A549 (cell line): ENCODE measurements at regions not wholly inside any gene's neighbourhood (a gene's known extent, or its start where the extent isn't known, plus 50 kb on each side); places are given as distances from the start of the nearest gene placed in this dataset.

Experiments
- ATAC-seq, 2 experiments: fragments of 200-7000 bp in 1 of 2; fragments of >200 bp in 1 of 2; cut with Nextera tagmentation in 1 of 2; cut with Tn5 transposase in 1 of 2; 3 replicates each; pipeline versions ENCODE4 v1.8.0 to v1.9.1; 2018 to 2020; ENCODE audit warnings: mild to moderate bottlenecking in 1 of 2, moderate library complexity in 1 of 2
- CTCF ChIA-PET: fragments of 300-600 bp; sonication (Branson Sonifier 250); formaldehyde crosslinking; extraction: SDS; loops from one replicate; lab custom pipeline; 2021; ENCODE audit warnings: antibody characterized with exemption, inconsistent platforms; lab: Yijun Ruan, JAX
- POLR2A ChIA-PET: fragments of 350-600 bp; formaldehyde crosslinking; extraction: SDS; loops from one replicate; lab custom pipeline; 2021; ENCODE audit warnings: antibody characterized with exemption, inconsistent platforms; lab: Yijun Ruan, JAX
- DNase-seq, 2 experiments: peaks; one replicate each; pipeline versions ENCODE4 v3.0.0 to v3.0.0-alpha.2; 2011 to 2016; ENCODE audit warnings: low read depth in 1 of 2, low spot score in 1 of 2
- FAIRE-seq: peaks from 2 replicates; lab custom pipeline; 2011; peaks lifted over from hg19 to GRCh38; lab: Jason Lieb, UNC
- H3K27ac ChIP-seq, 2 experiments: fragments of >200 bp; sonication (Bioruptor Twin); formaldehyde crosslinking; 3 replicates each; pipeline ENCODE4 v1.5.1; 2016 to 2017
- H3K4me1 ChIP-seq: fragments of >200 bp; sonication (Bioruptor Twin); formaldehyde crosslinking; 3 replicates; pipeline ENCODE4 v1.6.1; 2016
- H3K4me2 ChIP-seq: fragments of >200 bp; sonication (Bioruptor Twin); formaldehyde crosslinking; 3 replicates; pipeline ENCODE4 v1.6.1; 2016
- H3K4me3 ChIP-seq: fragments of >200 bp; sonication (Bioruptor Twin); formaldehyde crosslinking; 3 replicates; pipeline ENCODE4 v1.5.1; 2016
- H3K9me3 ChIP-seq: fragments of >200 bp; sonication (Bioruptor Twin); formaldehyde crosslinking; 3 replicates; pipeline ENCODE4 v1.6.1; 2016
- BCL3 ChIP-seq: fragments of >200 bp; sonication (Bioruptor Twin); formaldehyde crosslinking; IDR thresholded peaks from 3 replicates; pipeline ENCODE4 v1.6.1; 2016
- BHLHE40 ChIP-seq: IDR thresholded peaks from 2 replicates; pipeline ENCODE4 v1.6.1; 2012; ENCODE audit warnings: low read depth, low read length, inconsistent platforms
- CBX8 ChIP-seq: fragments of 200-600 bp; sonication (generic); IDR thresholded peaks from 2 replicates; pipeline ENCODE4 v1.6.1; 2016
- CHD4 ChIP-seq: fragments of 200-600 bp; sonication (generic); IDR thresholded peaks from 2 replicates; pipeline ENCODE4 v1.6.1; 2016; ENCODE audit warnings: antibody characterized with exemption, mild to moderate bottlenecking, borderline replicate concordance
- EHF ChIP-seq: fragments of 250-450 bp; sonication (Bioruptor Pico); IDR thresholded peaks from 2 replicates; pipeline ENCODE4 v1.5.0; 2020; ENCODE audit warnings: mild to moderate bottlenecking
- EP300 ChIP-seq, 2 experiments: fragments of >200 bp; sonication (Bioruptor Twin); formaldehyde crosslinking; IDR thresholded peaks; 2 replicates in 1 of 2; 3 replicates in 1 of 2; pipeline ENCODE4 v1.6.1; 2016 to 2017
- ESRRA ChIP-seq: fragments of 150-350 bp; IDR thresholded peaks from 2 replicates; pipeline ENCODE4 v1.6.1; 2014; ENCODE audit warnings: mild to moderate bottlenecking, low read length, borderline replicate concordance
- FOSB ChIP-seq: fragments of 250-450 bp; sonication (Bioruptor Pico); IDR thresholded peaks from 2 replicates; pipeline ENCODE4 v1.5.0; 2020; ENCODE audit warnings: mild to moderate bottlenecking, moderate library complexity
- FOSL2 ChIP-seq, 2 experiments: fragments of 450-650 bp in 1 of 2; fragments of >200 bp in 1 of 2; sonication (Bioruptor Twin) in 1 of 2; formaldehyde crosslinking; IDR thresholded peaks; 2 replicates each; pipeline versions ENCODE4 v1.5.0 to v1.6.1; 2016 to 2020; ENCODE audit warnings: mild to moderate bottlenecking in 1 of 2, moderate library complexity in 1 of 2
- GATA3 ChIP-seq: IDR thresholded peaks from 2 replicates; pipeline ENCODE4 v1.6.1; 2012; ENCODE audit warnings: borderline replicate concordance
- HES2 ChIP-seq: fragments of >200 bp; sonication (Bioruptor Twin); formaldehyde crosslinking; IDR thresholded peaks from 2 replicates; pipeline ENCODE4 v1.6.1; 2016
- JUN ChIP-seq, 2 experiments: fragments of >200 bp; sonication (Bioruptor Twin); formaldehyde crosslinking; IDR thresholded peaks; 2 replicates in 1 of 2; 3 replicates in 1 of 2; pipeline ENCODE4 v1.6.1; 2016 to 2017
- KDM1A ChIP-seq: fragments of 200-600 bp; sonication (generic); IDR thresholded peaks from 2 replicates; pipeline ENCODE4 v1.6.1; 2016; ENCODE audit warnings: low read depth, mild to moderate bottlenecking
- KDM5A ChIP-seq: fragments of 200-600 bp; sonication (generic); IDR thresholded peaks from 2 replicates; pipeline ENCODE4 v1.6.1; 2016; ENCODE audit warnings: antibody characterized with exemption, mild to moderate bottlenecking
- MAFK ChIP-seq: fragments of 450-650 bp; IDR thresholded peaks from 2 replicates; pipeline ENCODE4 v1.6.1; 2014; ENCODE audit not compliant: partially characterized antibody
- MAX ChIP-seq: IDR thresholded peaks from 2 replicates; pipeline ENCODE4 v1.6.1; 2012
- MAZ ChIP-seq: fragments of 150-350 bp; IDR thresholded peaks from 2 replicates; pipeline ENCODE4 v1.6.1; 2014; ENCODE audit warnings: antibody characterized with exemption, low read depth, low read length, borderline replicate concordance
- NFE2L2 ChIP-seq: fragments of 150-350 bp; conservative IDR thresholded peaks from 2 replicates; pipeline ENCODE4 v1.6.1; 2014; ENCODE audit warnings: low read length
- POLR2A ChIP-seq: IDR thresholded peaks from 2 replicates; pipeline ENCODE4 v1.6.1; 2012; ENCODE audit warnings: mild to moderate bottlenecking, low read length
- RARB ChIP-seq: fragments of 250-450 bp; sonication (Bioruptor Pico); IDR thresholded peaks from 2 replicates; pipeline ENCODE4 v1.8.0; 2021; ENCODE audit warnings: mild to moderate bottlenecking, moderate library complexity
- RFX5 ChIP-seq: fragments of 450-650 bp; IDR thresholded peaks from 2 replicates; pipeline ENCODE4 v1.7.1; 2014; ENCODE audit warnings: antibody characterized with exemption, mild to moderate bottlenecking, moderate library complexity
- RNF2 ChIP-seq: fragments of 200-600 bp; sonication (generic); IDR thresholded peaks from 2 replicates; pipeline ENCODE4 v1.6.1; 2016; ENCODE audit warnings: low read depth, mild to moderate bottlenecking, antibody characterized with exemption, moderate library complexity, borderline replicate concordance
- ZFP36 ChIP-seq: fragments of 450-650 bp; IDR thresholded peaks from 2 replicates; pipeline ENCODE4 v1.6.1; 2014; ENCODE audit warnings: borderline replicate concordance; ENCODE audit not compliant: partially characterized antibody
- ZNF302 ChIP-seq: fragments of 250-450 bp; sonication (Bioruptor Pico); IDR thresholded peaks from 2 replicates; pipeline ENCODE4 v1.9.0; 2021; ENCODE audit warnings: inconsistent platforms, mild to moderate bottlenecking, moderate library complexity
- ZSCAN20 ChIP-seq: fragments of 250-450 bp; sonication (Bioruptor Pico); IDR thresholded peaks from 2 replicates; pipeline ENCODE4 v1.8.0; 2022; ENCODE audit warnings: mild to moderate bottlenecking, moderate library complexity
- WGBS: methylation state at CpG from one replicate; pipeline ENCODE4 v1.1.6; 2017; ENCODE audit errors: missing lambda C conversion rate; 5-methylcytosine and 5-hydroxymethylcytosine counted together

- H3K4me1 ChIP-seq: no peaks in the 10 kb centered on the region
- H3K4me3 ChIP-seq: no peak overlapping the region
- no peak for ATAC-seq
- TF ChIP-seq KDM5A: no peak
- TF ChIP-seq, all 56 proteins: peak for 0
- H3K27ac ChIP-seq: no peak overlapping the region
- DNase-seq: no peak
- POLR2A ChIA-PET: no interaction called here
- H3K4me2 ChIP-seq: no peak overlapping the region
- CTCF ChIA-PET: no interaction called here
- no peaks in the 10 kb centered on the region for H3K9me3 ChIP-seq
- no peak for FAIRE-seq
Measured at GRCh38 chr6:21461844-21462518, 131.6 kb upstream of the SOX4 start.

GRCh38 chr6:21462519-21462852, 131.1 kb upstream of the SOX4 start:
- CTCF ChIA-PET: no interaction called here
- Histone ChIP-seq H3K4me3 (no peak overlapping the region), H3K27ac (no peak overlapping the region), H3K4me1 (no peaks in the 10 kb centered on the region), H3K4me2 (no peak overlapping the region), H3K9me3 (no peaks in the 10 kb centered on the region)
- no peak for ATAC-seq
- no peak for FAIRE-seq
- POLR2A ChIA-PET: no interaction called here
- no peak for TF ChIP-seq BCL3
- no peak for TF ChIP-seq JUN (IDR thresholded peaks at IDR 0.05)
- no peak for TF ChIP-seq HES2
- no peak for TF ChIP-seq CHD4
- TF ChIP-seq RFX5: no peak
- no peak for TF ChIP-seq MAX
- TF ChIP-seq MAFK: no peak
- no peak for TF ChIP-seq FOSL2 (IDR thresholded peaks at IDR 0.05)
- no peak for TF ChIP-seq FOSL2 (CRISPR knock-in tag; IDR thresholded peaks at IDR 0.05)
- no peak for TF ChIP-seq NFE2L2
- TF ChIP-seq RNF2: no peak
- no peak for TF ChIP-seq POLR2A
- no peak for TF ChIP-seq RARB (CRISPR knock-in tag)
- TF ChIP-seq ZFP36: no peak
- no peak for TF ChIP-seq EHF (CRISPR knock-in tag)
- TF ChIP-seq ZSCAN20 (CRISPR knock-in tag): no peak
- TF ChIP-seq FOSB (CRISPR knock-in tag): no peak
- no peak for TF ChIP-seq MAZ
- no peak for TF ChIP-seq ZNF302 (CRISPR knock-in tag)
- no peak for TF ChIP-seq GATA3
- TF ChIP-seq CBX8: no peak
- WGBS: 32% methylated on average over 2 of the region's 2 CpGs
- DNase-seq: no peak

GRCh38 chr6:21467091-21467490, 126.5 kb upstream of the SOX4 start:
- no peak for FAIRE-seq
- WGBS: 80% methylated on average over 1 of the region's 8 CpGs

More at GRCh38 chr6:21467091-21467490, 126.5 kb upstream of the SOX4 start:
- TF ChIP-seq BHLHE40: no peak
- no peak for TF ChIP-seq EP300 (IDR thresholded peaks at IDR 0.05)
- TF ChIP-seq KDM1A: no peak
- no peak for TF ChIP-seq ESRRA
- TF ChIP-seq NFE2L2: no peak
- TF ChIP-seq, all 56 proteins: peak for 0
- no peak for DNase-seq
- H3K4me1 ChIP-seq: peaks cover 4% of the 10 kb centered on the region; the same call in 1 of the 3 replicates
- no peak for ATAC-seq
- H3K4me2 ChIP-seq: no peak overlapping the region
- POLR2A ChIA-PET: no interaction called here
- CTCF ChIA-PET: no interaction called here
- no peak overlapping the region for H3K27ac ChIP-seq
- H3K9me3 ChIP-seq: no peaks in the 10 kb centered on the region
- no peak overlapping the region for H3K4me3 ChIP-seq
